ENCODE measurements at regions not wholly inside any gene's neighbourhood (a gene's known extent, or its start where the extent isn't known, plus 50 kb on each side); places are given as distances from the start of the nearest gene placed in this dataset.

DNA sequence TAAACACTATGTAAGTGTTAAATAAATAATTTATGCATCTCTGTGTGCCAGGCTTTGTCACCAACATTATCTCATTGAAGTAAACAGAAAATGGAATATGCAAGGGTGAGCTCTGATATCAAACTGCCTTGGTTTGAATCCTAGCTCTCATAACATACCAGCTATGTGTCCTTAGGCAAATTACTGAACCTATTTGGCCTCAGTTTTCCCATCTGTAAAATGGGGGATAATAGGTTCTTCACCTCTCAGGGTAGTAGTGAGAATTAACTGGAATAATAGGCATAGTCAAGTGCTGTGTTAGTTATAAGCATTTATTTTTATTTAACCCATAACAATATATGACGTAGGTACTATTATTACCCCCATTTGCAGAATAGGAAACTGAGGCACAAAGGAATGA, 190.8 kb upstream of the SRRM4 start:
- peak; percentile 88 for TF ChIP-seq RBM25 (IDR thresholded peaks at IDR 0.05; ENCODE audit: low read depth, low read length, severe bottlenecking)
- no peak for TF ChIP-seq CXXC5 (CRISPR knock-in tag; IDR thresholded peaks at IDR 0.05)
- 0 out of 2 replicates have a peak, but pooled peaks have one; percentile 19 for TF ChIP-seq ADNP (tag; IDR thresholded peaks at IDR 0.05)
- POLR2A ChIA-PET = interaction anchor here (0.6 kb wide), 2 partner anchors 10 to 82 kb away, joined by 3 to 4 read pairs; no protein-coding TSS in a partner anchor

DNA sequence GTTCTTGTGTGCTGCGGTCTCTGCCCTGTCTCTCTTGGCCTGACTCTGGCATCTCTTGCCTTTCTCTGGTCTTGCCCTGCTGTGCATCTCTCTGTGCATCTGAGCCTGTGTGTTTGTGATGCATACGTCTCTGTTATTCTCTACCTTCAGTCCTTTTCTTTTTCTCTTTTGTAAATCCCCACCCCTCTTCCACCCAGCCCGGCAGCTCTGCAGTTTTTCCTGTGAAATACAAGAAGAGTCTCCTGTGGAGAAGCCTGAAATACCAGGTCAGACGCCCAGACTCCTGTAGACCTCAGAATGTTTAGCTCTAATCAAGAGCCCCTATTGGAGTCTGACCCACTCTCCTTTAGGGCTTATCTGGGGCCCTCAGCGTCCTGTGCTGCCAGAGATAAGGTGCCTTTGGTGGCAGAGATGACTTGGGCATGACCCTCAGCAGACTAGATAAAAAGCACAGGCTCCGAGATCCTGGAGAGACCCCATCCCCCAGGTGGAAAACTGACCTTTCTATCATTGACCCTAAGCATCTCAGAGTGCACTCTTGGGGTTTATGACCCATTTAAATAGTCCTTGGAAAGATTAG, 167.5 kb upstream of the SRRM4 start:
- FAIRE-seq (no peak), ATAC-seq (no peak), DNase-seq (ENCODE audit: extremely low read depth in 1 of 4, low spot score in 3 of 4) (peak in 2 of 4 experiments; percentile 8 to 42)
- WGBS (ENCODE audit: insufficient coverage, low coverage, missing lambda C conversion rate) = 0% methylated on average over 5 of the region's 6 CpGs
- intact Hi-C loops (cut with micrococcal nuclease) = no loop called here
- Histone ChIP-seq H3K27ac (ENCODE audit: extremely low read depth, low read depth, low read length) (no peak overlapping the region), H4K20me1 (replicated peaks; ENCODE audit: control insufficient read depth, insufficient read depth, low read length) (no peaks in the 10 kb centered on the region), H3K4me1 (replicated peaks in 1 of 2; ENCODE audit: control insufficient read depth in 2 of 2, insufficient read depth in 2 of 2, low read length in 2 of 2) (no peaks in the 10 kb centered on the region), H3K9me1 (ENCODE audit: control insufficient read depth, insufficient read depth, low read length) (no peaks in the 10 kb centered on the region), H3K9ac (ENCODE audit: insufficient read depth in 1 of 2, low read depth in 2 of 2, low read length in 2 of 2) (no peak overlapping the region), H3K4me3 (no peak overlapping the region), H3K36me3 (ENCODE audit: control insufficient read depth, insufficient read depth, low read length) (no peaks in the 10 kb centered on the region), H3K4me2 (ENCODE audit: insufficient read depth, low read length) (no peak overlapping the region), H3K27me3 (ENCODE audit: control insufficient read depth in 2 of 2, insufficient read depth in 2 of 2, low read length in 2 of 2) (no peaks in the 10 kb centered on the region), H3K9me3 (replicated peaks; ENCODE audit: control insufficient read depth, insufficient read depth, low read depth, low read length) (no peaks in the 10 kb centered on the region), H2AFZ (ENCODE audit: low read depth, low read length) (no peak overlapping the region), H3K79me2 (ENCODE audit: control insufficient read depth, insufficient read depth, low read length) (no peaks in the 10 kb centered on the region)
- BruUV-seq (replicated peaks) = no TSS peak
- POLR2A ChIA-PET = no interaction called here
- in situ Hi-C loops (cut with MboI) = no loop called here
- CTCF ChIA-PET (ENCODE audit: low intra/inter-chr PET ratio) = no interaction called here
- peak; percentile 46; the same call in 1 of the 2 replicates for TF ChIP-seq NCOR1 (IDR thresholded peaks at IDR 0.05)
- peak; percentile 64 for TF ChIP-seq TEAD4 (IDR thresholded peaks at IDR 0.05; ENCODE audit: low read length)
- no peak for TF ChIP-seq TEAD4 (CRISPR knock-in tag; IDR thresholded peaks at IDR 0.05; ENCODE audit: borderline replicate concordance)
- peak; percentile 53 for TF ChIP-seq CBFA2T2 (conservative IDR thresholded peaks at IDR 0.05)
- no peak for TF ChIP-seq EZH2 (IDR thresholded peaks at IDR 0.05; ENCODE audit: borderline replicate concordance, low read depth, low read length)
- peak; percentile 68 for TF ChIP-seq CBFA2T3 (IDR thresholded peaks at IDR 0.05)
- no peak for TF ChIP-seq ZNF445 (CRISPR knock-in tag; IDR thresholded peaks at IDR 0.05; ENCODE audit: low read depth)
- no peak for TF ChIP-seq ZNF57 (CRISPR knock-in tag; IDR thresholded peaks at IDR 0.05)
- no peak for TF ChIP-seq ZNF384 (IDR thresholded peaks at IDR 0.05; ENCODE audit: low read depth, low read length)
- no peak for TF ChIP-seq CTBP1 (IDR thresholded peaks at IDR 0.05; ENCODE audit: borderline replicate concordance)
- TF ChIP-seq MTF1 (CRISPR knock-in tag; IDR thresholded peaks at IDR 0.05; ENCODE audit: borderline replicate concordance) = no peak
- TF ChIP-seq TAL1 (IDR thresholded peaks at IDR 0.05) = peak; percentile 65; the same call in 1 of the 2 replicates
- TF ChIP-seq MYNN (IDR thresholded peaks at IDR 0.05) = peak; percentile 14; the same call in 1 of the 2 replicates
- TF ChIP-seq MYNN (CRISPR knock-in tag; IDR thresholded peaks at IDR 0.05) = no peak
- TF ChIP-seq, protein P1, sequence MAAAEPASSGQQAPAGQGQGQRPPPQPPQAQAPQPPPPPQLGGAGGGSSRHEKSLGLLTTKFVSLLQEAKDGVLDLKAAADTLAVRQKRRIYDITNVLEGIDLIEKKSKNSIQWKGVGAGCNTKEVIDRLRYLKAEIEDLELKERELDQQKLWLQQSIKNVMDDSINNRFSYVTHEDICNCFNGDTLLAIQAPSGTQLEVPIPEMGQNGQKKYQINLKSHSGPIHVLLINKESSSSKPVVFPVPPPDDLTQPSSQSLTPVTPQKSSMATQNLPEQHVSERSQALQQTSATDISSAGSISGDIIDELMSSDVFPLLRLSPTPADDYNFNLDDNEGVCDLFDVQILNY (CRISPR knock-in tag; IDR thresholded peaks at IDR 0.05) = no peak
- TF ChIP-seq ARID1B (IDR thresholded peaks at IDR 0.05) = 0 out of 2 replicates have a peak, but pooled peaks have one; percentile 42
- no peak for TF ChIP-seq HIVEP1 (CRISPR knock-in tag; IDR thresholded peaks at IDR 0.05)

More for the DNA sequence above, 190.8 kb upstream of the SRRM4 start:
- BruUV-seq (replicated peaks) = no TSS peak
- Histone ChIP-seq H3K27ac (ENCODE audit: extremely low read depth, low read depth, low read length) (no peak overlapping the region), H3K79me2 (ENCODE audit: control insufficient read depth, insufficient read depth, low read length) (no peaks in the 10 kb centered on the region), H3K4me1 (replicated peaks in 1 of 2; ENCODE audit: control insufficient read depth in 2 of 2, insufficient read depth in 2 of 2, low read length in 2 of 2) (no peaks in the 10 kb centered on the region), H2AFZ (ENCODE audit: low read depth, low read length) (no peak overlapping the region), H3K9me3 (replicated peaks; ENCODE audit: control insufficient read depth, insufficient read depth, low read depth, low read length) (no peaks in the 10 kb centered on the region), H3K27me3 (ENCODE audit: control insufficient read depth in 2 of 2, insufficient read depth in 2 of 2, low read length in 2 of 2) (no peaks in the 10 kb centered on the region; a peak in 1 of 5 replicates), H3K4me3 (no peak overlapping the region), H3K9ac (ENCODE audit: insufficient read depth in 1 of 2, low read depth in 2 of 2, low read length in 2 of 2) (no peak overlapping the region), H4K20me1 (replicated peaks; ENCODE audit: control insufficient read depth, insufficient read depth, low read length) (no peaks in the 10 kb centered on the region), H3K4me2 (ENCODE audit: insufficient read depth, low read length) (no peak overlapping the region), H3K9me1 (ENCODE audit: control insufficient read depth, insufficient read depth, low read length) (no peaks in the 10 kb centered on the region), H3K36me3 (ENCODE audit: control insufficient read depth, insufficient read depth, low read length) (no peaks in the 10 kb centered on the region)
- in situ Hi-C loops (cut with MboI) = no loop called here
- intact Hi-C loops (cut with micrococcal nuclease) = no loop called here
- ATAC-seq (no peak), FAIRE-seq (no peak), DNase-seq (ENCODE audit: extremely low read depth in 1 of 4, low spot score in 3 of 4) (no peak)
- CTCF ChIA-PET (ENCODE audit: low intra/inter-chr PET ratio) = no interaction called here
- WGBS (ENCODE audit: insufficient coverage, low coverage, missing lambda C conversion rate) = 0% methylated on average over 1 of the region's 1 CpG
